DOHH2 (cell line): ENCODE measurements at regions not wholly inside any gene's neighbourhood (a gene's known extent, or its start where the extent isn't known, plus 50 kb on each side); places are given as distances from the start of the nearest gene placed in this dataset.

Experiments used
- H3F3A ChIP-seq: fragments of 200-600 bp; sonication (generic), shearing (Covaris generic); 2 replicates; pipeline ENCODE4 v1.6.0; 2016; ENCODE audit warnings: antibody characterized with exemption, mild to moderate bottlenecking; ENCODE audit not compliant: control insufficient read depth, insufficient read depth
- H3K27ac ChIP-seq: fragments of 200-600 bp; sonication (generic); 2 replicates; pipeline ENCODE4 v1.5.1; 2014; ENCODE audit warnings: low read depth, mild to moderate bottlenecking, low read length, moderate library complexity
- H3K27me3 ChIP-seq: fragments of 200-600 bp; sonication (generic); 2 replicates; pipeline ENCODE4 v1.6.1; 2014; ENCODE audit warnings: mild to moderate bottlenecking, low read length, mixed read lengths; ENCODE audit not compliant: control insufficient read depth
- H3K36me3 ChIP-seq: fragments of 200-600 bp; sonication (generic); 2 replicates; pipeline ENCODE4 v1.6.1; 2014; ENCODE audit warnings: mild to moderate bottlenecking, low read length, moderate library complexity, mixed read lengths; ENCODE audit not compliant: control insufficient read depth
- H3K4me1 ChIP-seq: fragments of 200-600 bp; sonication (generic); 2 replicates; pipeline ENCODE4 v1.6.1; 2014; ENCODE audit warnings: mild to moderate bottlenecking, low read length, mixed read lengths; ENCODE audit not compliant: control insufficient read depth
- H3K4me2 ChIP-seq: fragments of 200-600 bp; sonication (generic); 2 replicates; pipeline ENCODE4 v1.6.0; 2014; ENCODE audit warnings: mild to moderate bottlenecking, low read length, moderate library complexity
- H3K4me3 ChIP-seq: fragments of 200-600 bp; sonication (generic); 2 replicates; pipeline ENCODE4 v1.5.1; 2014; ENCODE audit warnings: mild to moderate bottlenecking, low read length, mixed read lengths
- H3K79me2 ChIP-seq: fragments of 200-600 bp; sonication (generic); 2 replicates; pipeline ENCODE4 v1.6.1; 2014; ENCODE audit warnings: mild to moderate bottlenecking, low read length, mixed read lengths; ENCODE audit not compliant: control insufficient read depth
- H3K9me2 ChIP-seq: fragments of 200-600 bp; sonication (generic); replicated peaks from 2 replicates; pipeline ENCODE4 v1.6.1; 2014; ENCODE audit warnings: mild to moderate bottlenecking, low read length, mixed read lengths; ENCODE audit not compliant: control insufficient read depth
- H3K9me3 ChIP-seq: fragments of 200-600 bp; sonication (generic); 2 replicates; pipeline ENCODE4 v1.6.1; 2014; ENCODE audit warnings: antibody characterized with exemption, low read length, mixed read lengths; ENCODE audit not compliant: control insufficient read depth, insufficient read depth
- H4K20me1 ChIP-seq: fragments of 200-600 bp; sonication (generic); 2 replicates; pipeline ENCODE4 v1.6.0; 2014; ENCODE audit warnings: low read depth, mild to moderate bottlenecking, antibody characterized with exemption, low read length, moderate library complexity; ENCODE audit not compliant: control insufficient read depth, insufficient read depth
- CTCF ChIP-seq: fragments of 200-600 bp; sonication (generic); IDR thresholded peaks from one replicate; pipeline ENCODE4 v1.5.1; 2014; ENCODE audit warnings: antibody characterized with exemption, mild to moderate bottlenecking, low read depth, low read length; ENCODE audit not compliant: poor library complexity, severe bottlenecking
- EZH2phosphoT487 ChIP-seq: fragments of 200-600 bp; sonication (generic); IDR thresholded peaks from 2 replicates; pipeline ENCODE4 v1.6.1; 2017; ENCODE audit warnings: borderline replicate concordance, mild to moderate bottlenecking, antibody characterized with exemption, low read length, moderate library complexity, mixed read lengths

GRCh38 chr13:73741111-73741510, 393.1 kb downstream of the KLF12 start:
- Histone ChIP-seq H3K27me3 (no peaks in the 10 kb centered on the region), H3K4me3 (no peak overlapping the region), H4K20me1 (no peaks in the 10 kb centered on the region), H3K79me2 (no peaks in the 10 kb centered on the region), H3K36me3 (no peaks in the 10 kb centered on the region), H3K4me2 (no peak overlapping the region), H3F3A (no peaks in the 10 kb centered on the region), H3K9me2 (no peaks in the 10 kb centered on the region), H3K4me1 (no peaks in the 10 kb centered on the region), H3K9me3 (no peaks in the 10 kb centered on the region), H3K27ac (no peak overlapping the region)
- TF ChIP-seq CTCF (no peak), EZH2phosphoT487 (no peak)

- Histone ChIP-seq H3F3A (no peaks in the 10 kb centered on the region), H3K9me2 (no peaks in the 10 kb centered on the region), H3K79me2 (no peaks in the 10 kb centered on the region), H3K27me3 (no peaks in the 10 kb centered on the region), H3K4me3 (no peak overlapping the region), H3K9me3 (no peaks in the 10 kb centered on the region), H3K27ac (no peak overlapping the region), H4K20me1 (no peaks in the 10 kb centered on the region), H3K36me3 (no peaks in the 10 kb centered on the region), H3K4me2 (no peak overlapping the region), H3K4me1 (no peaks in the 10 kb centered on the region)
- TF ChIP-seq CTCF (no peak), EZH2phosphoT487 (no peak)
Observed at GRCh38 chr13:73740666-73741065, 393.5 kb downstream of the KLF12 start.

GRCh38 chr13:73739394-73739793, 394.8 kb downstream of the KLF12 start:
- Histone ChIP-seq H3K27me3 (no peaks in the 10 kb centered on the region), H3K4me3 (no peak overlapping the region)

More at GRCh38 chr13:73739394-73739793, 394.8 kb downstream of the KLF12 start:
- Histone ChIP-seq H3K4me1 (no peaks in the 10 kb centered on the region), H3K9me2 (no peaks in the 10 kb centered on the region), H4K20me1 (no peaks in the 10 kb centered on the region), H3K79me2 (no peaks in the 10 kb centered on the region), H3K4me2 (no peak overlapping the region), H3K36me3 (no peaks in the 10 kb centered on the region), H3K9me3 (no peaks in the 10 kb centered on the region), H3F3A (no peaks in the 10 kb centered on the region), H3K27ac (no peak overlapping the region)
- TF ChIP-seq CTCF (no peak), EZH2phosphoT487 (no peak)
